ENCODE measurements at regions not wholly inside any gene's neighbourhood (a gene's known extent, or its start where the extent isn't known, plus 50 kb on each side); places are given as distances from the start of the nearest gene placed in this dataset.

DNA sequence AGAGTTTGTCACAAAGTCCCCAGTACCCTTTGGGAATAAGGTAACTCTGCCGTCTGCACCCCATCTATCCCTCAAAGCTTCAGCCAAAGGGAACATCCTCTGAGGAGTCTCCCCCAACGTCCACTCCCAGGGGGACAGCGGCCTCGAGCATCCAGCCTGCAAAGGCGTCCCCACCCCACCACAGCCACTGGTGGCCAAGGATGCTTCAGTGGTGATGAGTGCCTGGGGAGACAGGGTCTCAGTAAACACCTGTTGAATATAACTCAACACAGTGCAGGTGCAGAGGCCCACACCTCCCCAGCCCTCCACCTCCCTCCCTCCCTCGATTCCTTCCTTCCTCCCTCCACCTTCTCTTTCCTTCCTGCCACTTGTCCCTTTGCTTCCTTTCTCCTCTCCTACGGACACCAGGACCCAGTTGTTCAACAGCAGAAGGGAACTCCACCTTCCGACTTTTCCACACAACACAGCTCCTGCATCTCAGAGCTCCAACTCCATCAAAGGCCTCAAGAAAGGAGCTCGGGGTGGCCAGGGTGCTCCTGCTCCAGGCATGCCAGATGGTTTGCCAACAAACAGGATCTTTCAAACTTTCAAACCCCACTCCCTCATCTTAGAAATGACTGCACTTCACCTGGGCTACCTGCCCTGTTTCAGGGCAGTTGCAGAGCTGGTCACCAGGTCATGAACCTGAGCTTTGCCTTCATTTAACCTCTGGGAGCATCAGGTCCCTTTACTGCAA is 87.8 kb upstream of the SNTG2 start:
- TF ChIP-seq POLR2A (IDR thresholded peaks at IDR 0.05), result no peak
- TF ChIP-seq, protein P1, sequence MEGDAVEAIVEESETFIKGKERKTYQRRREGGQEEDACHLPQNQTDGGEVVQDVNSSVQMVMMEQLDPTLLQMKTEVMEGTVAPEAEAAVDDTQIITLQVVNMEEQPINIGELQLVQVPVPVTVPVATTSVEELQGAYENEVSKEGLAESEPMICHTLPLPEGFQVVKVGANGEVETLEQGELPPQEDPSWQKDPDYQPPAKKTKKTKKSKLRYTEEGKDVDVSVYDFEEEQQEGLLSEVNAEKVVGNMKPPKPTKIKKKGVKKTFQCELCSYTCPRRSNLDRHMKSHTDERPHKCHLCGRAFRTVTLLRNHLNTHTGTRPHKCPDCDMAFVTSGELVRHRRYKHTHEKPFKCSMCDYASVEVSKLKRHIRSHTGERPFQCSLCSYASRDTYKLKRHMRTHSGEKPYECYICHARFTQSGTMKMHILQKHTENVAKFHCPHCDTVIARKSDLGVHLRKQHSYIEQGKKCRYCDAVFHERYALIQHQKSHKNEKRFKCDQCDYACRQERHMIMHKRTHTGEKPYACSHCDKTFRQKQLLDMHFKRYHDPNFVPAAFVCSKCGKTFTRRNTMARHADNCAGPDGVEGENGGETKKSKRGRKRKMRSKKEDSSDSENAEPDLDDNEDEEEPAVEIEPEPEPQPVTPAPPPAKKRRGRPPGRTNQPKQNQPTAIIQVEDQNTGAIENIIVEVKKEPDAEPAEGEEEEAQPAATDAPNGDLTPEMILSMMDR (IDR thresholded peaks at IDR 0.05), result no peak
